IPS-18a (cell line): ENCODE measurements at regions not wholly inside any gene's neighbourhood (a gene's known extent, or its start where the extent isn't known, plus 50 kb on each side); places are given as distances from the start of the nearest gene placed in this dataset.

Source experiments
- H3K27ac ChIP-seq: one replicate; pipeline ENCODE4 v1.5.1; 2013; ENCODE audit warnings: low read length
- H3K27me3 ChIP-seq: one replicate; pipeline ENCODE4 v1.6.1; 2013; ENCODE audit warnings: mild to moderate bottlenecking, low read length; ENCODE audit not compliant: control insufficient read depth, insufficient read depth
- H3K36me3 ChIP-seq: one replicate; pipeline ENCODE4 v1.6.1; 2013; ENCODE audit warnings: low read depth, low read length; ENCODE audit not compliant: control insufficient read depth
- H3K4me1 ChIP-seq: one replicate; pipeline ENCODE4 v1.6.1; 2013; ENCODE audit warnings: low read depth, low read length; ENCODE audit not compliant: control insufficient read depth
- H3K4me3 ChIP-seq: one replicate; pipeline ENCODE4 v1.5.1; 2013; ENCODE audit warnings: low read length
- H3K9ac ChIP-seq: one replicate; pipeline ENCODE4 v1.6.1; 2013; ENCODE audit warnings: mild to moderate bottlenecking, low read length, moderate library complexity
- H3K9me3 ChIP-seq: one replicate; pipeline ENCODE4 v1.6.1; 2013; ENCODE audit warnings: low read depth, low read length; ENCODE audit not compliant: control insufficient read depth

DNA sequence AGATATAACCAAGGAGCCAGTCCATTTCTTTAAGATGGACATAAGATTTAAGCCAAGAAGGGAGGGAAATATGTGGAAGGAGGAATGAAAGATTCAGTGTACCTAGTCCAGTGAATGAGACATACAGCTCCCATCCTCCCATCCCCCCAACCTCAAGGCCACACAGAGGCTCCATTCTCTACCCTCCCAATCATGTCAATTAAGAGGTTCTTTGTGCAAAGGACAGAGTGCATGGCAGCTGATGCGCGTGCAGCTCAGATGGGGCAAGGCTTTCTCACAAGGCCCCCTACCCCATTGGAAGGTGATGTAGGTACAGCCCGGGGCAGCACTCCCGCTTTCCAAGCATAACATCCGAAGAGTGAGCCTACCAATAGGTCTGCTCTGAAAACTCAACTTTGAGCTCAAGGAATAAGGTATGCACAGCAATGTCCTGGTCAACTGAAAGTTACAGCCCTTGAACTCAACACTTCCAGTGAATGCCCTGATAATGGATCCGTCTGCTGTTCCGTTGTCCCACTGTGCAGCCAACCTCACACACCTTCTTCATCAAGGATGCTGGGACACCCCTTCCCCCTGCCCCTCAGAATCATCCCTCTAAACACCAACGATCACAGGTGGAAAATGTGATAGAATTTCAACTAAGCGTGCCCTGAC, 458.1 kb downstream of the SOX9 start:
- Histone ChIP-seq H3K9me3 (no peaks in the 10 kb centered on the region), H3K4me3 (no peak overlapping the region), H3K27me3 (no peaks in the 10 kb centered on the region), H3K27ac (no peak overlapping the region), H3K36me3 (no peaks in the 10 kb centered on the region), H3K9ac (no peak overlapping the region), H3K4me1 (peaks cover 15% of the 10 kb centered on the region)

DNA sequence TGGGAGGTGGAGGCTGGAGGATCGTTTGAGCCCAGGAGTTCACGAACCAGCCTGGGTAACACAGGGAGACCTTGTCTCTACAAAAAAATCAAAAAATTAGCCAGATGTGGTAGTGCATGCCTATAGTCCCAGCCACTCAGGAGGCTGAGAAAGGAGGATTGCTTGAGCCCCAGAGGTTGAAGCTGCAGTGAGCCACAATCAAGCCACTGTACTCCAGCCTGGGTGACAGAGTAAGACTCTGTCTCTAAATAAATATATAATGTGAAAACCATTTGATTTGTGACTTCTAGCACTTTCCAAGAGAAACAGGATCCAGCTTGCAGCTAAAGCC, 459.1 kb downstream of the SOX9 start:
- H3K9me3 ChIP-seq, result no peaks in the 10 kb centered on the region
- no peak overlapping the region for H3K9ac ChIP-seq
- no peak overlapping the region for H3K4me3 ChIP-seq
- H3K27me3 ChIP-seq, result no peaks in the 10 kb centered on the region
- peaks cover 15% of the 10 kb centered on the region for H3K4me1 ChIP-seq
- H3K36me3 ChIP-seq, result no peaks in the 10 kb centered on the region
- no peak overlapping the region for H3K27ac ChIP-seq

DNA sequence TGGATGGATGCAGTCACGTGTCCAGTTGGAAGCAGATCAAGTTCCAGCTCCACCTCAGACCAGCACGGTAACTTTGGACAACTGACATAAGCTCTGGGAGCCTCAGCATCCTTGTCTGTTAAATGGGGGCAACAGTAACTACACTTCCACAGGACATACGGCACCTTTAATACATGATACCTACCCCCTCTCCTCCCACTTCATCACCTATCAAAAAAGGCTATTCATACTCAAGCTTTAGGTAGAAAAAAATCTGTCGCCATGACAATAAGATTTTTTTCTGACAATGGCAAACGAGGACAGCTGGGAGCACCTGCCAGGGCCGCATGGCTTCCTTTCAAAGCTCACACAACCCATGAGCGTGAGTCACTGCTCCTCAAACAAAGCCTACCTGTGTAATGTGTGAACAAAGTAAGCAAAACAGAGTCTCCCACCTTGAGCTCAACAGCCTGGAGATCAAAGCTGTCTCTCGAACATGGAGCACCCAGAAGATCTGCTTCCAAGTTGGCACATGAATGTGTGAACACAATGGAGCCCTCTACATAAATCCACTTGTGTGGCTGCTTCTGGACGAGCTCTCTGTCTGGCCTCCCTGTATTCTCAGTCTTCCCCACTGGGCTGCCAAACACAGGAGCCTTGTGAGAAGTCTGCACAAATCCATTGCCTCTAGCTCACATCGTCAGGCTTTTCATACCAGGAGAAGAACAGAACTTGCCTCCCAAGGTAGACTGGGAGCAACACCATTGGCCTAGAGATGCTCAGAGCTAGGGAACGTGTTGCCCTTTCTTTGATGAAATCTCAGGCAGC, 459.7 kb downstream of the SOX9 start:
- no peak overlapping the region for H3K9ac ChIP-seq
- H3K36me3 ChIP-seq, result no peaks in the 10 kb centered on the region
- H3K4me3 ChIP-seq, result no peak overlapping the region
- peaks cover 15% of the 10 kb centered on the region for H3K4me1 ChIP-seq
- no peaks in the 10 kb centered on the region for H3K9me3 ChIP-seq
- no peak overlapping the region for H3K27ac ChIP-seq
- no peaks in the 10 kb centered on the region for H3K27me3 ChIP-seq

DNA sequence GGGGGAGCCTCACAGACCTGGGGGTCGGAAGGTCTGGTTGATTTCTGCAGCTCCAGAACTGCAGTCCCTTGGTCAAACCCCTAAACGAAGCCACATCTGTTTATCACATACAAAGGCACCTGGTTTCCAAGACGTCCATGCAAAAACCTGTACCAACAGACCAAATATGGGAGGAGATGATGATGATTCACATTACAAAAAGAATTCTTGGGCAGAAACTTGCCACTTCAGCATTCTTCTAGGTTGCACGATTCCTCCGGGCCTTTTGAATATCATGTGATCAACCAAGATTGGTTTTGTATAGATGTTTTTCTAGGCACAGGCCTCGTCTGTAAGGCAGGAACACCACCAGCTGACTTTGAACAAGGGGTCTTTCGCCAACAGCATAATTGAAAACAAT, 466.3 kb downstream of the SOX9 start:
- Histone ChIP-seq H3K9ac (no peak overlapping the region), H3K27ac (no peak overlapping the region)

DNA sequence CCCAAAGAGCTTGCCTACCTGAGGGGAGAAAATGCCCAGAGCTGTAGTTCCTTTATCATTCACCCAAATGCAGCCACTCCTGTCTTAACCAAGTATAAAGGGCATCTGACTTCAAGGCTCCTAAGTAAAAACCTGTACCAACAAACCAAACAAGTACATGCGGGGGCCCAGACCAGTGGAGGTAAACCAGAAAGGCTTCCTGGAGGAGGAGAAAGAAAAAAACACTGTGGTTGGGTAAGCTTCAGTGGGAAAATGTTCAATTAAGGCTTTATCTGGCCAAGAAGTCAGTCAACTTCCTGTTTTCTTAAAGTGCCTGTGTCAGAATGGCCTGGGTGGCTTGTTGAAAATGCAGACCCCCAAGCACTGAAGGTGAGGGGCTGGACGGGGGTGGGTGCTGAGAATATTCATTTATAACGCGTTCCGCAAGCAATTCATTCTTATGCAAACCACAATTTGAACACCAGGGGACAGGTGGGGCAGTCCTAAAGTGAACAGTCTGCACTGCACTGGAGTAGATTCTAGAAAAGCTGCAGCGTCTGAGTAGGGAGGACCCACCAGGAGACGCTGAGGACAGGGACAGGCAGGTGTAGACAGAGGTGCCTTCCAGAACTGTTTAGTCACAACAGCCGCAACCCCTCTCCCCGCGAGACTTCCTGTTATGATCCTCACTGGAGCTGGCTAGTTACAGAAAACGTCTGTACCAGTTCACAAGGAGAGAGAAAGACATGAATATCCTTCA, 467.1 kb downstream of the SOX9 start:
- Histone ChIP-seq H3K4me3 (no peak overlapping the region), H3K27me3 (peaks cover 41% of the 10 kb centered on the region), H3K9ac (no peak overlapping the region), H3K27ac (no peak overlapping the region), H3K36me3 (no peaks in the 10 kb centered on the region), H3K4me1 (peaks cover 11% of the 10 kb centered on the region), H3K9me3 (no peaks in the 10 kb centered on the region)

More for the DNA sequence above, 466.3 kb downstream of the SOX9 start:
- Histone ChIP-seq H3K27me3 (peaks cover 38% of the 10 kb centered on the region), H3K4me1 (peaks cover 11% of the 10 kb centered on the region), H3K4me3 (no peak overlapping the region), H3K9me3 (no peaks in the 10 kb centered on the region), H3K36me3 (no peaks in the 10 kb centered on the region)

DNA sequence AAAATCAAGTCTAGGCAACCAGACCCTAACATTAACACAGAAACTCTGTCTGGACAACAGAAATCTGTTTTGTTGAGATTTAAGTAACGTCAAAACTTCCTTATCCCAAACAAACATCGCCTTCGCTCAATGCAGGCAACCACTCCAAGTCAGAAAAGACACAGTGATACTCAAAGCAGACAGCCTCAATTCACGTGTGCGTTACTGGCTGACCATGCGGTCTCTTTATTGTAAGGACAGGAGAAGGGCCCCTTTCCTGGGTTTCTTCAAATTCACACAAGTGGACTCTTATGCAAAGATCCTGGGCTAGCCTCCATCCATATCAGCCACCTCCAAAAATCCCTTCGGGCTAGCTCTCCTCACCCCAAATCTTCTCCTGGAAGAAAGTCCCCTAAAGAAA, 467.7 kb downstream of the SOX9 start:
- Histone ChIP-seq H3K36me3 (no peaks in the 10 kb centered on the region), H3K27ac (no peak overlapping the region), H3K4me1 (peaks cover 11% of the 10 kb centered on the region), H3K27me3 (peaks cover 41% of the 10 kb centered on the region), H3K9me3 (no peaks in the 10 kb centered on the region), H3K9ac (no peak overlapping the region), H3K4me3 (no peak overlapping the region)

DNA sequence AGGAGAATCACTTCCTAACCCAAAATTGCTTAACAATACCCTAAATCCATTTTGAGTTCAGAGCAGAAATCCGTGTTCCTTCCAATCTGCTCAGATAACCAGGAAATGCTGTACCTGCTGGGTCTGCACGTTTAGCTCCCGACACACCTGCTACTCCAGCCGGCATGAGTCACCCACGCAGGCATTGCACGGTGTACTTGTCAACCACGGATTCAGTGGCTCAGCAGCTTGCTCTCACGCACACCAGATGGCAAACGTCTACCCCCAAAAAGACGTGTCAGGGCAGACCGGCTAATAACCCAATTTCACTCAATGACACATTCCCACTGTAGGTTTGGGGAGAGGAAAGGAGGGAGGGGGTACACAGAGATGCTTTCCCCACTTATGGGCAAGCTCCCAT, 468.1 kb downstream of the SOX9 start:
- Histone ChIP-seq H3K9me3 (no peaks in the 10 kb centered on the region), H3K9ac (no peak overlapping the region), H3K36me3 (no peaks in the 10 kb centered on the region), H3K27ac (no peak overlapping the region), H3K4me3 (no peak overlapping the region), H3K4me1 (peaks cover 12% of the 10 kb centered on the region), H3K27me3 (peaks cover 41% of the 10 kb centered on the region)

DNA sequence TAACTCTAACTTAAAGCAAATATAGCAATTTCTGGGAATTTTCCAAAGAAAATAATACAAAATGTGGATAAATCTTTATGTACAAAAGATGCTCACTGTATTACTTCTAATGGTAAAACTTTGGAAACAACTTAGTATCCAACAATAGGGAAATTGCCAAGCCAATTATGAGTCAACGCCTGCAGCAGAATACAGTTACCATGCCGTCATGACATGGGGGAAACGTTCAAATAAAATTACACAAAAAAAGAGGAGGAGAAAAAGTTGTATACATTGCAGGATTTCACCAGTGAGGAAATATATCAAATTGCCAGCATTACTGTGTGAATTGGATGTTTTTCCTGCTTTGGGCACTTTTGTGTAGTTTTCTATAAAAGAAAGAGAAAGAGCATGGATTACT, 469.6 kb downstream of the SOX9 start:
- no peak overlapping the region for H3K4me3 ChIP-seq
- no peaks in the 10 kb centered on the region for H3K36me3 ChIP-seq
- no peaks in the 10 kb centered on the region for H3K9me3 ChIP-seq
- H3K9ac ChIP-seq, result no peak overlapping the region
- no peak overlapping the region for H3K27ac ChIP-seq
- peaks cover 41% of the 10 kb centered on the region for H3K27me3 ChIP-seq
- H3K4me1 ChIP-seq, result peaks cover 15% of the 10 kb centered on the region

DNA sequence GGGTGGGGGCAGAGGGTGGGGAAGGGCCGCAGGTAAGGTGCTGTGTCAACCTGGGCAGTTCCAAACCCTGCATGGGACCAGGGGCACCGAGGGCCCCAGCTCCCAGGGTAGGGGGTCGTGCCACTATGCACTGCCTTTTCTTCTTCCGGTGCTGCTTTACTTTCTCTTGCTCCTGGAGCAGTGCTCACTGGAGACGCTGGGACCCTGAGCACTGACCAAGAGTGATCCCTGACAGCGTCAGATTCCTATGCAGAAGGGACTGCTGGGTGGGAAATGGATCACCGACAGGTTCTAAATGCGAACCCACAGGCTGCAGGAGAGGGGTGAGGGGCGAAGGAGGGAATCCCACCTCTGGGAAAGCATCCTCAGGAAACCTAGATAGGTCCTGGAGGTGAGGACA, 470.1 kb downstream of the SOX9 start:
- Histone ChIP-seq H3K9ac (no peak overlapping the region), H3K27me3 (peaks cover 41% of the 10 kb centered on the region), H3K4me1 (peaks cover 15% of the 10 kb centered on the region), H3K9me3 (no peaks in the 10 kb centered on the region), H3K36me3 (no peaks in the 10 kb centered on the region), H3K27ac (no peak overlapping the region), H3K4me3 (peak overlapping the region; percentile 80)

DNA sequence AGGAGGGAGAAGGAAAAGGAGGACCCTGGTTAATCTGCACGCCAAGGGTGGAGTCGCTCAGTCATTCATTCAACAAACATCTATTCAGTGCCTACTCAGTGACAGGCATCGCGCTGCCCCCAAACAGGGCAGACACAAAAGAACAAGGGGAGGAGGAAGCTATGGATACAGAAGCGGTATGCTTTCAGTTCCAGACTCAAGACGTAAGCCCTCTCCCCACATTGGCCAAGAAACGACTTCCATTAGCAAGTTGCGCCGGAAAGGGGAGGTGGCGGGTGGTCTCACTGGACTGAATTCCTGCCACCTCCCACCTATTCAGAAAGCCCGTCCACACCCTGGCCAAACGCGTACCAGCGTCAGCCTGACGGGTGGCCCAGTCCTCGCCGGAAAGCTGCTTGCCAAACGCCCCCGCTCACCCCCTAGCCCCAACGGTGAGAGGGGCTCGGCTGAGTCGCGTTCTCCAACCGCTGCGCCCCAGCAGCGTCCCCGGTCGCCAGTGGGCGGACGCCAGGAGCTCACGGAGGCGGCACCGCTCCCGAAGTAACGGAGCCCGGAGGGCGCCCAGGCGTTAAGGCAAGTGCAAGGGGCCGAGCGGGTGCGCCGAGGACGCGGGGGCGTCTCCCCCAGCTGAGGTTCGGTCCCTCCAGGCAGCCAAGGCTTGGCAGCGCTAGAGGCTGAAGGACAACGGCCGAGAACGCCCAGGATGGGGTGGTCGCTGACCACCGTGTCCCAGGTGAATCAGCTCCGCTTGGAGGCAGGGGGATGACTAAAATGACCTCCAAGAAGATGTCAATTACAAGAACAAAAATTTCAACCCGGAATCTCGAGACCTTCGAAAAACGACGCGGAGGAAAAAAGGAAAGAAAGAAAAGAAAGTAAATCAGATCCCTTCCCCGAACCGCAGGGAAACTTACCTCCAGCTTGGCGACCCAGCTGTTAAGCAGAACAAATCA, 470.7 kb downstream of the SOX9 start:
- H3K4me1 ChIP-seq, result peaks cover 15% of the 10 kb centered on the region
- H3K9ac ChIP-seq, result peak overlapping the region; percentile 30
- H3K27ac ChIP-seq, result no peak overlapping the region
- peaks cover 41% of the 10 kb centered on the region for H3K27me3 ChIP-seq
- no peaks in the 10 kb centered on the region for H3K36me3 ChIP-seq
- H3K9me3 ChIP-seq, result no peaks in the 10 kb centered on the region
- H3K4me3 ChIP-seq, result peak overlapping the region; percentile 80
